GM18502 (cell line): ENCODE measurements at regions not wholly inside any gene's neighbourhood (a gene's known extent, or its start where the extent isn't known, plus 50 kb on each side); places are given as distances from the start of the nearest gene placed in this dataset.

ENCODE experiments used
- ATAC-seq: cut with Tn5 transposase; IDR thresholded peaks from one replicate; pipeline ENCODE4 v1.9.1; 2021; ENCODE audit warnings: mild to moderate bottlenecking; ENCODE audit not compliant: unreplicated experiment, poor library complexity

- no peak for ATAC-seq
Observed at GRCh38 chr1:220976390-220976789, 97.1 kb downstream of the HLX start.

- ATAC-seq: no peak
Observed at GRCh38 chr1:220979371-220979770, 100.1 kb downstream of the HLX start.

- ATAC-seq: no peak
Observed at GRCh38 chr1:220982686-220983085, 103.4 kb downstream of the HLX start.

- ATAC-seq: no peak
Observed at GRCh38 chr1:220983877-220984635, 104.8 kb downstream of the HLX start.

GRCh38 chr1:220990427-220991339 is 111.4 kb downstream of the HLX start:
- ATAC-seq: no peak

- no peak for ATAC-seq
Observed at GRCh38 chr1:220991506-220991905, 112.3 kb downstream of the HLX start.

DNA sequence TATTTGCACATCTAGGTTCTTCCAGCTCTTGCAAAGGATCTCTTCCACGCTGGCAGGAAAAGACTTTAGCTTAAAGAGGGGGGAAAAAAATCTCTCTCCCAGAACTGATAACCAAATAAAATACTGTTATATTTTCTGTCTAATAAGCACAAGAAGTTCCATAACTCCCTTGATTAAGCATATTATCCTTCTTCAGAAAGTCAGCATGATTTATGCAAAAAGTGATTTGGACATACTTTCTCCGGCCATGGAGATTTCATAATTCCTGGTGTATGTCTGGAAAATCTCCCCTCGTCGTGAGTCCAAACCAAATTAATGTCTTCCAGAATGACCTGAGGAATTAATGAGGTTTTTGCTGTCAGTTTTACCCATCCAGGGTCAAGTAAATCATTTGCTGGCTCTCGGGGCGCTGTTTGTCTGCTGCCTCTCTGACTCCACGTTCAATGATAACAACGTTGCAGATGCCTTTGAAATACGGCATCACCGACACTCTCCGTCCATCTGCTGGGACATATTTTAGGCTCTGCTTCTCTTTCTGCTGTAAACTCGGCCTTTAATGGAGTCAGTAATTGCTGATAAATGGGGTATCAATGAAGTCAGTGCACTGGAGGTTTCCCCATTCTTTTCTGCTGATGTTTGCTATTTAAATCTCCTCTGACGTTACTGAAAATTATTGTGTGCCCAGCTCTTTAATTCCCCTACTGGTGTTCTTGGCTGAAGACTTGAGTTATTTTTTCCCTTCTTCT is 112.9 kb downstream of the HLX start:
- ATAC-seq: no peak

- no peak for ATAC-seq
Observed at GRCh38 chr1:220992705-220993052, 113.4 kb downstream of the HLX start.

- ATAC-seq: no peak
Observed at GRCh38 chr1:220994671-220995070, 115.4 kb downstream of the HLX start.

DNA sequence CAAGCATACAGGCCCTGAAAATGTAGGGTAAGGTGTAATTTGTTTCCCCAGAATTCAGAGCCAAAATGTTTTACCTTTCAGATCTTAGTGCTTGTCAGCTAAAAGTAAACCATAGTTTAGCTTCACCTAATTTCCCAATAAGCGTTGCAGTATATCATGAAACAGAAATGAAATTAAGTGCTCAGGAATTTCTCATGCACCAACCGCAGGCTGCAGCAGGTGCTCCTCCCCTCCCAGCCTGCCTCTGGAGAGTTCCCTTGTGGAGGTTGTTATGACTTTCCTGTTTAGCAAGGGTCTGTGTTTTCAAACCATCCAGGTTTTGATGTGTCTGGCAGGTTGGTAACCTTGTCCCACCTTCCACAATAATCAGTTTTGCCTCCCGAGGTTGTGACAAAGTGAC is 118.5 kb downstream of the HLX start:
- no peak for ATAC-seq

DNA sequence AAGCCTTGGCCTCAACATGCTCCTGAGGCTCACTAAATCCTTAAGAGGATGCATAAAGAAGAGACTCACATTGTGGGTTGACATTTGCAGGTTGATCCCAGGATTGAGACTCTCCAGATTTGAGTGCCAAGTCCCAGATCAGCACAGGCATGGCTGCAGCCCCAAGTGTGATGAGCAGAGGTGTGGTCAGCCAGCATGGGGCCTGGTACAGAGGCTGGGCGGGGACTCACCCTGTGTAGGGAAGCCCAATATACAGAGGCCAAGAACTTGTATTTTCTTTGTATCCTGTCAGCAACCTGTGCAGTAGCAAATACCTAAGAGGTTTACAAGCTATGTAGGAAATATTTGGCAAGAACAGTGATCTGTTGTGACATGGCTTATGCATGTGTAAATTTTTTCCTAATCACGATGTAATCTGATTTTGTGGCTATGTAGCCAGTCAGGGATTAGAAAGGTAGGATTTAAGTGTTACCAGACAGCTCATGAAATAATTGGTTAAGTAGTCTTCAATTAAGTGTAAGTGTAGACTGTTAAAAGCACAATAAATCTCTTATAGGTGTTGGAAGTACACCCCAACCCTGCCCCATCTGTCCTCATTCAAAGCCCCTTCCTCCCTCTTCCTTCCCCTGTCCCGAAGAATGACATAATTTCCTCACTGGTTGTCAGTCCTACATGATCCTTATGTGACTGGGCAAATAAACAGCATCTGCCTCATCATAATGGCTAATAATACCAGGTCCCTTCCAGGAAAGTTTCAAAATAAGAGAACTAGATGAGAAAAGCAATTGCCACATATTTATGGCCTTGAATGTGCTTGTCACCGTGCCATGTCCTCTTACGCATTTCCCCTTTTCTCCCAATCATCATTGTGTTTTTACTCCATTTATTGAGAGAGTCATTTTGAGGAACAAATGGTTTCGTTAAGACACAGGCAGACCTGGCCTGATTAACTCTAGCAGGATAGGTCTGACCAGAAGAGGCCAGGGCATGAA is 120.9 kb downstream of the HLX start:
- ATAC-seq: no peak

GRCh38 chr1:221001167-221001566 is 121.9 kb downstream of the HLX start:
- no peak for ATAC-seq

- no peak for ATAC-seq
Observed at GRCh38 chr1:221002601-221003000, 123.4 kb downstream of the HLX start.

DNA sequence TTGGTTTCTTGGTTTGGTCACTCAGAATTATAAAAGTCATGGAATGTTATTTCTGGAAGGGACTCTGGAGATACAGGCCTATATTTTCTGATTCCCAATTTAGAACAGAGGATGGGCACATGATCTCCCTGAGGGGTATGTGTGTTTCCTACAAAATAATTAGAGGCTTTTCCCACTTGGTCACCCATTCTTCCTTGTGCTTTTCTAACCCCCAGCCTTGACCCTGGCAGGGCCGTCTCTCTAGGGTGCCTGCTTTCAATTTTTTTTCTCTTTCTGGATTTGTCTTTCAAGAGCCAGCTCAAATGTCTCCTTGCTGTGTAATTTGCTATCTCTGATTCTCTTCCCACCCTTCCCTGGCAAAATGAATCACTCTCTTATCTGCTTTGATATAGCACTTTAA is 131.9 kb downstream of the HLX start:
- ATAC-seq: no peak

DNA sequence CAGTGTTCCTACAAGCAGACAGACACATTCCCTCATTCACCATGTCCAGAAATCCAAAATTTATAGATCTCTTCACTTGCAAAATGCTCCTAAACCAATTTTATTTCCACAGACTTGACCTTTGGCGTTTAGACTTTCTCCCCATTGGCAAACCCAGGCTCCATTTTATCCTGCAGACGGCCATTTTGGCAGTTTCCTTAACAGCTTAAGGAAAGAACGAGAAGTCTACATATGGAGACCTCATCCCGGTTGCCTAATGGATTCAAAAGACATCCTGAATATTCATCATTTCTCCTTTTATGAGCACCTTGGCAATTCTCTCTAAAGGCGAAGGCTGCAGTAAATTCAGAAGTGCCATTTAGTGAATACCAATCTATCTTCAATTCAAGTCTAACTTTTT is 132.9 kb downstream of the HLX start:
- ATAC-seq: no peak

GRCh38 chr1:221013691-221014660 is 134.7 kb downstream of the HLX start:
- ATAC-seq: no peak

DNA sequence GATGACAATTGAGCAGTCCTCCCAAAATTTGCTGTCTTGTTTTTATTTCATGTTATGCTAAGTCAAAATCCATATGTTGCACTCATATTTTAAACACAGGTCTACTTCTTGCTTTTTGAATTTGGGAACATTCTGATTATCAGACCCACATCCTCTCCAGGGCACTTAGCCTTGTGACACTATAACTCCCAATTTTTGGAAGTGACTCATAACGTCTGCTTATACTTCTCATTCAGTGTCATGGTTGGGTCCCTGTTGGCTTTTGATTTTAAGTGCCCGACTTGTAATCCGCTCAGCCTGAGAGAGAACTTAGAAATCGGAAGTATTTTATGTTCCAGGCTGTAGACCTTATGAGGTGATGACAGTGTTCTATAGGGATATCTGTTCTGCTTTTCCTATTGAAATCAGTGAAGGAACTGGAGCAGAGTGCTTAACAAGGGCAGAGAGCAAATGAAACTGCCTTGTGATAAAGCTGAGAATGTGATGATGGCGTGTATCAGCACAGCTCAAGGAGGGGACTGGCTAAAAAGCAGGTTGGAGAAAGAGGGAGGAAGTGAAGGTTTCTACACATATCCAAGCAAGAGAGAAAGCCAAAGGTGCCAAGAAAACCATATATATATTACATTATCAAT is 136.0 kb downstream of the HLX start:
- no peak for ATAC-seq

- ATAC-seq: no peak
Observed at GRCh38 chr1:221016751-221017150, 137.5 kb downstream of the HLX start.
